HCT116 (cell line): ENCODE measurements at regions not wholly inside any gene's neighbourhood (a gene's known extent, or its start where the extent isn't known, plus 50 kb on each side); places are given as distances from the start of the nearest gene placed in this dataset.

Source experiments
- ATAC-seq: fragments of 200-7000 bp; cut with Tn5 transposase; 2 replicates; pipeline ENCODE4 v1.9.1; 2020; ENCODE audit warnings: mild to moderate bottlenecking, moderate library complexity
- BruUV-seq: library from RNA; stranded (reverse); fragments of 400-500 nt; replicated peaks from 2 replicates; lab custom pipeline; 2021; lab: Mats Ljungman, UMichigan
- CTCF ChIA-PET: fragments of 300-600 bp; sonication (Branson Sonifier 250); formaldehyde crosslinking; loops from one replicate; lab custom pipeline; 2021; ENCODE audit warnings: antibody characterized with exemption; lab: Charles Lee
- POLR2A ChIA-PET: fragments of 300-600, 350-600 bp; sonication (Branson Sonifier 250); formaldehyde crosslinking; loops from one replicate; lab custom pipeline; 2021; ENCODE audit warnings: antibody characterized with exemption; lab: Charles Lee
- RAD21 ChIA-PET, 2 experiments: fragments of 300-600 bp; sonication (Branson Sonifier 250); formaldehyde crosslinking; loops; one replicate each; lab custom pipeline; 2023; ENCODE audit warnings: low total read pairs in 2 of 2; ENCODE audit not compliant: uncharacterized antibody in 2 of 2, unreplicated experiment in 2 of 2, low non-redundant PET in 1 of 2; lab: Charles Lee
- DNase-seq: peaks from one replicate; pipeline ENCODE4 v3.0.0-alpha.2; 2010; ENCODE audit warnings: low read depth, low spot score
- H2AFZ ChIP-seq: fragments of 200-600 bp; shearing (Covaris generic), sonication (generic); 2 replicates; pipeline ENCODE4 v1.6.1; 2017; ENCODE audit warnings: low read depth, mixed run types, mixed read lengths, antibody characterized with exemption, low read length; ENCODE audit not compliant: poor library complexity, severe bottlenecking
- H3K27ac ChIP-seq: 2 replicates; pipeline ENCODE4 v1.5.1; 2012; ENCODE audit warnings: low read depth, low read length
- H3K27me3 ChIP-seq: fragments of 200-600 bp; sonication (generic); 2 replicates; pipeline ENCODE4 v1.6.1; 2016; ENCODE audit warnings: mixed run types, low read length, mixed read lengths; ENCODE audit not compliant: insufficient read depth
- H3K36me3 ChIP-seq, 2 experiments: fragments of 200-500 bp in 1 of 2; fragments of 200-600 bp in 1 of 2; sonication (Bioruptor generic) in 1 of 2; sonication (generic) in 1 of 2; 2 replicates each; pipeline versions ENCODE4 v1.5.1 to v1.6.1; 2014 to 2016; ENCODE audit warnings: low read length in 2 of 2, inconsistent platforms in 1 of 2, mixed read lengths in 1 of 2, mixed run types in 1 of 2; ENCODE audit not compliant: insufficient read depth in 2 of 2, control insufficient read depth in 1 of 2
- H3K4me1 ChIP-seq, 2 experiments: fragments of 200-600 bp in 1 of 2; sonication (generic) in 1 of 2; 2 replicates each; pipeline versions ENCODE4 v1.5.1 to v1.6.1; 2012 to 2017; ENCODE audit warnings: low read length in 2 of 2, inconsistent platforms in 1 of 2, mild to moderate bottlenecking in 1 of 2, mixed read lengths in 1 of 2, mixed run types in 1 of 2, moderate library complexity in 1 of 2; ENCODE audit not compliant: insufficient read depth in 2 of 2, control insufficient read depth in 1 of 2
- H3K4me2 ChIP-seq: fragments of 200-600 bp; sonication (generic); 2 replicates; pipeline ENCODE4 v1.6.1; 2017; ENCODE audit warnings: mixed run types, low read length, mixed read lengths
- H3K4me3 ChIP-seq, 2 experiments: fragments of 200-600 bp in 1 of 2; sonication (generic) in 1 of 2; replicated peaks in 1 of 2; 2 replicates each; pipeline ENCODE4 v1.5.1; 2011 to 2016; ENCODE audit warnings: low read length in 2 of 2, control low read depth in 1 of 2, low read depth in 1 of 2, mild to moderate bottlenecking in 1 of 2, mixed read lengths in 1 of 2, mixed run types in 1 of 2
- H3K79me2 ChIP-seq: fragments of 200-600 bp; sonication (generic); 2 replicates; pipeline ENCODE4 v1.6.1; 2017; ENCODE audit warnings: mild to moderate bottlenecking, mixed run types, low read length, moderate library complexity, mixed read lengths; ENCODE audit not compliant: insufficient read depth
- H3K9ac ChIP-seq: fragments of 200-600 bp; sonication (generic); 2 replicates; pipeline ENCODE4 v1.6.1; 2016; ENCODE audit warnings: low read length, mixed read lengths
- H3K9me2 ChIP-seq: fragments of 200-600 bp; sonication (generic), shearing (Covaris generic); 2 replicates; pipeline ENCODE4 v1.6.1; 2017; ENCODE audit warnings: mixed run types, mild to moderate bottlenecking, moderate library complexity; ENCODE audit not compliant: insufficient read depth
- H3K9me3 ChIP-seq, 2 experiments: fragments of 200-500 bp in 1 of 2; fragments of 200-600 bp in 1 of 2; sonication (Bioruptor generic) in 1 of 2; sonication (generic) in 1 of 2; 2 replicates each; pipeline ENCODE4 v1.6.1; 2014 to 2017; ENCODE audit warnings: low read length in 2 of 2, mixed read lengths in 2 of 2, inconsistent platforms in 1 of 2, low read depth in 1 of 2, mild to moderate bottlenecking in 1 of 2, mixed run types in 1 of 2, moderate library complexity in 1 of 2; ENCODE audit not compliant: control insufficient read depth in 1 of 2, insufficient read depth in 1 of 2
- H4K20me1 ChIP-seq: fragments of 200-600 bp; sonication (generic), shearing (Covaris generic); 2 replicates; pipeline ENCODE4 v1.6.1; 2017; ENCODE audit warnings: mixed run types, mild to moderate bottlenecking, moderate library complexity; ENCODE audit not compliant: insufficient read depth
- CBX3 ChIP-seq: IDR thresholded peaks from 2 replicates; pipeline ENCODE4 v1.6.1; 2012; ENCODE audit warnings: low read depth
- CEBPB ChIP-seq: IDR thresholded peaks from 2 replicates; pipeline ENCODE4 v1.6.1; 2012; ENCODE audit warnings: low read depth
- EZH2 ChIP-seq: fragments of 200-600 bp; sonication (generic); IDR thresholded peaks from 2 replicates; pipeline ENCODE4 v1.6.1; 2017; ENCODE audit warnings: antibody characterized with exemption, mixed run types
- EZH2phosphoT487 ChIP-seq: fragments of 200-600 bp; IDR thresholded peaks from 2 replicates; pipeline ENCODE4 v1.6.1; 2018; ENCODE audit warnings: antibody characterized with exemption, borderline replicate concordance
- POLR2A ChIP-seq: IDR thresholded peaks from 2 replicates; pipeline ENCODE4 v1.7.0; 2011; ENCODE audit warnings: borderline replicate concordance; ENCODE audit not compliant: insufficient read depth, insufficient read length; ENCODE audit errors: extremely low read depth
- POLR2AphosphoS5 ChIP-seq: IDR thresholded peaks from 2 replicates; pipeline ENCODE4 v1.6.1; 2011; ENCODE audit warnings: mild to moderate bottlenecking, low read depth, low read length, moderate library complexity
- RAD21 ChIP-seq: IDR thresholded peaks from 2 replicates; pipeline ENCODE4 v1.6.1; 2012; ENCODE audit warnings: low read depth, mild to moderate bottlenecking
- SIN3A ChIP-seq: IDR thresholded peaks from 2 replicates; pipeline ENCODE4 v1.6.1; 2012; ENCODE audit warnings: low read depth
- SP1 ChIP-seq: IDR thresholded peaks from 2 replicates; pipeline ENCODE4 v1.6.1; 2012; ENCODE audit warnings: low read depth
- SRF ChIP-seq: IDR thresholded peaks from 2 replicates; pipeline ENCODE4 v1.6.1; 2012; ENCODE audit warnings: low read depth
- TCF7L2 ChIP-seq: IDR thresholded peaks from 2 replicates; pipeline ENCODE4 v1.7.0; 2011; ENCODE audit warnings: borderline replicate concordance, inconsistent platforms; ENCODE audit not compliant: insufficient read depth, insufficient read length; ENCODE audit errors: extremely low read depth
- ZFX ChIP-seq: fragments of 450-650 bp; IDR thresholded peaks from 2 replicates; pipeline ENCODE4 v1.6.1; 2017
- ZNF274 ChIP-seq: fragments of 200-500 bp; sonication (Bioruptor generic); IDR thresholded peaks from 2 replicates; pipeline ENCODE4 v1.6.1; 2014; ENCODE audit warnings: mild to moderate bottlenecking, low read depth, low read length, inconsistent platforms
- intact Hi-C: fragments of 100-400 bp; cut with micrococcal nuclease; formaldehyde crosslinking; loops from 2 replicates; pipeline ENCODE4 v1.10.0; 2022
- TF ChIP-seq, protein P1 (sequence below): IDR thresholded peaks from 2 replicates; pipeline ENCODE4 v1.6.1; 2011; ENCODE audit warnings: mild to moderate bottlenecking, low read length, moderate library complexity; ENCODE audit not compliant: insufficient replicate concordance; ENCODE audit errors: extremely low read depth

GRCh38 chr2:143891879-143892308 lies 628.0 kb downstream of the ZEB2 start (continued):
- TF ChIP-seq SP1 (no peak), POLR2A (no peak)
- TF ChIP-seq, protein P1, sequence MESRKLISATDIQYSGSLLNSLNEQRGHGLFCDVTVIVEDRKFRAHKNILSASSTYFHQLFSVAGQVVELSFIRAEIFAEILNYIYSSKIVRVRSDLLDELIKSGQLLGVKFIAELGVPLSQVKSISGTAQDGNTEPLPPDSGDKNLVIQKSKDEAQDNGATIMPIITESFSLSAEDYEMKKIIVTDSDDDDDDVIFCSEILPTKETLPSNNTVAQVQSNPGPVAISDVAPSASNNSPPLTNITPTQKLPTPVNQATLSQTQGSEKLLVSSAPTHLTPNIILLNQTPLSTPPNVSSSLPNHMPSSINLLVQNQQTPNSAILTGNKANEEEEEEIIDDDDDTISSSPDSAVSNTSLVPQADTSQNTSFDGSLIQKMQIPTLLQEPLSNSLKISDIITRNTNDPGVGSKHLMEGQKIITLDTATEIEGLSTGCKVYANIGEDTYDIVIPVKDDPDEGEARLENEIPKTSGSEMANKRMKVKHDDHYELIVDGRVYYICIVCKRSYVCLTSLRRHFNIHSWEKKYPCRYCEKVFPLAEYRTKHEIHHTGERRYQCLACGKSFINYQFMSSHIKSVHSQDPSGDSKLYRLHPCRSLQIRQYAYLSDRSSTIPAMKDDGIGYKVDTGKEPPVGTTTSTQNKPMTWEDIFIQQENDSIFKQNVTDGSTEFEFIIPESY = no peak

DNA sequence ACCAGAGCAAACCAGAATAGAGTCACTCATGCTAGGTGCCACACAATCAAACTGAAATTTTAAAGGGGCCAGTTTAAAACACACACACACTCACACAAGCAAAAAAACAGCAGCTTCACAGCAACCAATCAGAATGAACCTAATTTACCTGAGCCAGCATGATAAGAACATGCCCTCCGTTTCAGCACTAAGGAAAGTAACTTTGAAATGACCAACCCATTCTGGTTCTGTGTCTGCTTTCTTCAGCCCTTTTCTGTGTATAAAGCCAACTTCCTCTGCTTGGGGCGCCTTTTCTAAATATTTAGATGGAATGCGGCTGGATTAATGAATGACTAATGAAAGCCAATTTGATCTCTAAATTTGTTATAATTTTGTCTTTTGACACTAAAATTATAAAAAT lies 629.1 kb downstream of the ZEB2 start:
- RAD21 ChIA-PET = no interaction called here
- Histone ChIP-seq H3K4me3 (no peak overlapping the region), H4K20me1 (no peaks in the 10 kb centered on the region), H3K27me3 (no peaks in the 10 kb centered on the region), H3K4me1 (no peaks in the 10 kb centered on the region), H3K9me2 (no peaks in the 10 kb centered on the region), H3K4me2 (no peak overlapping the region), H3K79me2 (no peaks in the 10 kb centered on the region), H3K36me3 (no peaks in the 10 kb centered on the region), H3K9me3 (no peaks in the 10 kb centered on the region), H3K9ac (no peak overlapping the region)
- intact Hi-C loops = no loop called here
- ATAC-seq (no peak), DNase-seq (no peak)
- CTCF ChIA-PET = no interaction called here
- BruUV-seq = no TSS peak
- POLR2A ChIA-PET = no interaction called here
- TF ChIP-seq POLR2AphosphoS5 = no peak
- no peak for TF ChIP-seq EZH2phosphoT487
- TF ChIP-seq ZNF274 = no peak
- TF ChIP-seq CEBPB = no peak
- TF ChIP-seq TCF7L2 = no peak
- no peak for TF ChIP-seq RAD21
- TF ChIP-seq EZH2 = no peak
- no peak for TF ChIP-seq ZFX
- TF ChIP-seq CBX3 = no peak
- no peak for TF ChIP-seq SRF
- no peak for TF ChIP-seq SIN3A
- TF ChIP-seq, protein P1 = no peak
- TF ChIP-seq, all 23 proteins: peak for 0
- Histone ChIP-seq H3K27ac (no peak overlapping the region), H2AFZ (no peak overlapping the region)
